ENCODE measurements at regions not wholly inside any gene's neighbourhood (a gene's known extent, or its start where the extent isn't known, plus 50 kb on each side); places are given as distances from the start of the nearest gene placed in this dataset.

GRCh38 chr12:102781117-102781516 lies 135.9 kb downstream of the PAH start:
- no peak for DNase-seq (ENCODE audit: low read depth, low spot score)

DNA sequence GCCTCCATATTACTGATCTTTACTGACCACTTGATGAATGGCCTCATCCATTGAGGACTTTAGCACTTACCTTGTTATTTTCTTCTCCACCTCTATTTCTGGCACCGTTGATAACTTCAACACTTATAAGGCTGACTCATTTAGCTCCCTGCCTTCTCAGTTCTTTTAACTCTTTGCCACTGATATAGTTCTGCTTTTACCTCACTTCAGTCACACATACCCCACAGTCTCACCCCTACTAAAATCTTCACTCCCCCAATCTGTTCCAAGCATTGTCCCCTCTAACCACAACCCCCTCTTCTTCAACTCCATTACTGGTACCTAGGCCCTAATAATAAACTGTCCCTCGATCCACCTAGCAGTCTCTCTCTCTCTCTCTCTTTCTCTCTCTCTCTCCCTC lies 141.0 kb downstream of the PAH start:
- no peak for DNase-seq (ENCODE audit: low read depth, low spot score)

DNA sequence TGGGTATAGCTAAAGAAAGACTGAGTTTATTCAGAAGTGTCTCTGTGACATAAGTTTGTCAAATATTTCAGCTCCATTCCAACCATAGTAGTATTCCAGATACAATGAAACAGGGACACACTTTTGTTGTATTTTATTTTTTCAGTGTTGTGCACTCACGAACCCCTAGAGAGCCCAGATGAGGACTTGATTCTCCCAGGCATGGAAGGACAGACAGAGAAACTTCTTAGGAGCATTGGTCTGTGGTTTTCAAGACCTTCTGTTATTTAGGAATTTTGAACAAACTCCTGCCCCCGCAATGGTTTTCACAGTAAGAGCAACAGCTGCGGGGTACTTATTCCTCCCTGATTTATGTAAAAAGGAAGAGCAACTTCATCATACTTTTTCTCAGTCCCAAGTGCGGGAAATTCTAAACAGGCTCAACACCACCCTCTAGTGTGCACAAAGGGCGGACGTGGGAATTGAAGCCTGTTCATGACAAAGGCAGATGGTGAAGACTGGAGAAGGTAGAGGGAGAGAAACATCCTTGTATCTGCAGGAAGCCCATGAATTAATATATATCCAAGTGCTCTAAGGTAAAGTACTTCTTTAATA lies 147.6 kb downstream of the PAH start:
- peak; percentile 65 for DNase-seq (ENCODE audit: low read depth, low spot score)

DNA sequence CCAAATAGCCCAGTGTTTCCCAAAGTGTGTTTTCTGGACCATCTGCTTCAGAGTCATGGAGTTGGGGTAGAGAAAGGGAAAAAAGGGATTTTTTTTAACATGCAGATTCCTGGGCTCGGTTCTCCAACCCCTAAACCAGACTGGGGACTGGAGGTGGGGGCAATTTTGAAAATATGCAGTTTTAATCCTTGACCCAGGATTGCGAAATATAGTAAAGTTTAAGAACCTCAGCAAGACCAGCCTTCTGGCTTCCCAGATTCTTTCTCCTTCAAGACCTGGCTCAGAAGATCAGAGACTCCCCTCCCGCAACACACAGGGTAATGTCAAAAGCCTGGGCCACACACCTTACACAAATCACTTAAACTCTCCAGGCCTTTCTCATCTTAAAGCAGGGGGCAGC lies 150.1 kb downstream of the PAH start:
- no peak for DNase-seq (ENCODE audit: low read depth, low spot score)

DNA sequence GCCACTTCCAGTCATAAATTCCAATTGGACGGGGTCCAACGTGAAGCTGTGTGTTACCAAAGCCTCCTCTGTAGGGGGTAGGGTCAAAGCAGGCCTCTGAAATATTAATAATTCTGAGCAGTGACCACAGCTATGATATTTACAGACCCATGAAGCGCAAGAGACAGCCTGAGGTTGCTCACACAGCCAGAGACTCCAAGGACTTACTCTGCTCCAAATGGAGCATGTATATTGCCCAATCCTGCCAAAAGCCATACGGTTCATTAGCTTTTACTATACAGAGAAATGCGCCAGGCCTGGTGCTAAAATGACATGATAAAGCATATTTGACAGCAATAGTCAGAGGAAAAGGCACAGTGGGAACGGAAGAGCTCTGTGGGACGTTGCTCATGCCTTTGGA lies 151.3 kb downstream of the PAH start:
- DNase-seq (ENCODE audit: low read depth, low spot score), result peak; percentile 49

GRCh38 chr12:102763471-102763870 lies 153.6 kb downstream of the PAH start:
- no peak for DNase-seq (ENCODE audit: low read depth, low spot score)

GRCh38 chr12:102763061-102763460 lies 154.0 kb downstream of the PAH start:
- DNase-seq (ENCODE audit: low read depth, low spot score), result no peak

DNA sequence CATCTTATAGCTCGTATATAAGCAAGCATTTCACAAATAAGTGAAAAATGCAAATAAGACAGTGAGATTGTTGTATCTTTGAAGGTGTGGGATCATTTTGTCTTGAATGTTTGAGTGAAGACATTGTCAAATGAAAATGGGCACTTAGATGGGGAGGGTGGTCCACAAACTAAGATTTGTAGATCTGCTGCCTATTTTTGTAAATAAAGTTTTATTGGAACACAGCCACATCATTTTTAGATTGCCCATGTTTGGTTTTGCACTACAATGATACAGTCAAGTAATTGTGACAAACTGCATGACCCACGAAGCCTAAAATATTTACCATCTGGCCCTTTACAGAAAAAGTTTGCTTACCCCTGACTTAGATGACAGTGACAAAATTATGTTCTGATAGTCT lies 156.7 kb downstream of the PAH start:
- DNase-seq (ENCODE audit: low read depth, low spot score), result no peak

GRCh38 chr12:102759466-102759865 lies 157.6 kb downstream of the PAH start:
- no peak for DNase-seq (ENCODE audit: low read depth, low spot score)

DNA sequence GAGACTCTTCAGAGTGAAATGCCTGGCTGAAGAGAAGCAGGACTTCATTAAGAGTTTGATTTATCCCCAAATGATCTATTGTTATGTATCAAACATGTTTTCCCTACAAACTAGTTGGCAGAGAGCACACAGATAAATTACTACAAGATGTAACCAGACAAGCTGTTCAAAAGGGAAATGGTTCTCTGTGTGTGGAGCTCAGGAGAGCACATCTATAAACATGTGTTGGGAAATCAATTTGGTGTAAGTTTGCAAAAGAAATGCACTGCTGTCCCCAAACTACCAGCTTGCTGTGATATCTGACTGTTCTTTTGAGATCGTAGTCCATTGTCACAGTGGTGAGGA lies 159.2 kb downstream of the PAH start:
- no peak for DNase-seq (ENCODE audit: low read depth, low spot score)

GRCh38 chr12:102757154-102757881 lies 159.7 kb downstream of the PAH start:
- DNase-seq (ENCODE audit: low read depth, low spot score), result no peak

DNA sequence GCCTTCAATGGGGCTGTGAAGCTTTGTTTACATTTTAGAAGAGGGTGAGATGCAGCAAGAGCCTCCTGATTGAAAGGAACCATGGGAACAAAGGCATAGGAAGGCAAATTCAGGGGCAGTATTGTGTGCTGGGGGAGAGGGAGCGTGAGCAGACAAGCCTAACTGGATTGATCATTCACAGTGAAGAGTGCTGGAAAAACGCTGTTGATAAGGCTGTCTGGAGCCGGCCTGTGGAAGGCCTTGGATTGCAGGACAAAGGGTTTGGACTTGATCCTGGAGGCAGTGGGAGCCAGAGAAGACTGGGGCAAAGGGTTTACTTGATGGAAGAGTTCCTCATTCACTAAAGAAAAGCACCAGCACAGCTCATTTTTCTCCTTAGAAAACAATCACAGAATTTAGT lies 160.5 kb downstream of the PAH start:
- DNase-seq (ENCODE audit: low read depth, low spot score), result no peak

- DNase-seq (ENCODE audit: low read depth, low spot score), result no peak
These were observed 161.8 kb downstream of the PAH start for GRCh38 chr12:102755266-102755665.

- DNase-seq (ENCODE audit: low read depth, low spot score), result no peak
These were observed 163.2 kb downstream of the PAH start for GRCh38 chr12:102753802-102754201.

- no peak for DNase-seq (ENCODE audit: low read depth, low spot score)
These were observed 168.3 kb downstream of the PAH start for GRCh38 chr12:102748704-102749103.

- DNase-seq (ENCODE audit: low read depth, low spot score), result no peak
These were observed 170.1 kb downstream of the PAH start for GRCh38 chr12:102746963-102747362.

DNA sequence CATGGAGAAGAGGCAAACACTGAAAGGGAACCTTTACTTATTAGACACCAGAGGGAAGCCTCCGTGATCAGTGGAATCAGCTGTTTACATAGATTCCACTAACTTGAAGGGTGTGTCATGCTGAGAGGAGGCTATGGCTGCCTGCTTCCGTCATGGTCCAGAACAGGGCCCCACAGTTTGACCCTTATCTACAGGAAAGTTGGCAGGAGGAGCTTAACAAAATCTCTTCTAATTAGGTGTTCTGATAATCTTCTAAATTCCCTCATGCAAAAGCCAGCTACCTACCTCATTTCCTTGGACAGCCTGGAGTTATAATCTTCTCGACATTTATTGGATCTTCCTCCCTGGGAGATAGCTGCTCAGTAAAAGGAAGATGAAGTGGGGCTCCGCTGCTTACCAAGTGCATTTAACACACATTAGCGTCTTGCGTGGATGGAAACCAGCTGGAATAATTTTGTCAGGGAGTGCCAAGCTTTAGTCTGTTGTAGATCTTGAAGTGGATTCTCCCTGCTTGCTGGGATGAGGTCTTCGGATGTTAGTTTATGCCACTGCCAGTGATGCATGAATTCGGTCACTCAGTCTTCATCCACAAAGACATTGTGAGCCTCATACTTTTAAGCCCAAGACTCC lies 171.0 kb downstream of the PAH start:
- DNase-seq (ENCODE audit: low read depth, low spot score), result no peak

DNA sequence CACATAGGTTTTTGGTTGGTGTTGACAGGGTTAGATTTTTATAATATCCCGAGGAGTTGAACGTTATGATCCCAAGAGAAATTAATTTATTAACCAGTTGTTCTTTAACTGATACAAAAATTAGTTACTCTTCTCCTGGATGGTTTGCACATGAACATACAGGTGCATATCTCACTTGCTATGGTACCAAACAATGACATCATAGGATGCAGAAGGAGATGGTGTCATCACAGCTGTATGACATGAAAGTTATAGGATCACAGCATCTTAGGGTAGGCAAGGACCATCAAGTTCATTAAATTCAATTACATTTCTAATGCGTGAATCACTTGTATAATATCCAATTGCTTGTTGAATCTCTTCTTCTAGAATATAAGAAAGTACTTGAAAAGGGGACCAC lies 175.8 kb downstream of the PAH start:
- DNase-seq (ENCODE audit: low read depth, low spot score), result no peak

GRCh38 chr12:102740141-102740955 lies 176.7 kb downstream of the PAH start:
- no peak for DNase-seq (ENCODE audit: low read depth, low spot score)

DNA sequence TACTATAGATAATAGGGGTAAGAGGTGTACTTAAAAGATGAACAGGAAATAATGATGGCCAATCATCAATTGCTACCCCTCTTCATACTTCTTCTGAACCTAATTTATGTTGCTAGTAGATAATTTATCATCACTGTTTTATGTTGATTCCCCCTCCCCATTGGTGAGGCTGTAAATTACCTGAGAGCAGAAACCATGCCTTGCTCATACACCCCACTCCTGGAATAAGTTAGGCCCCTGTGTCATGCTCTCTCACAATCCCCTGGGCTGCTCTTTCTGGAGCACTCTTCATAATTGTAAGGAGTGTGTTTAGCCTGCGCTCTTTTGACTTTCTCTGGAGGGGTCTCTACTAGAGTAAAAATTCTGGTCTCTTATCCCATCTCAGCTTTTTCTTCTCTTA lies 180.7 kb downstream of the PAH start:
- DNase-seq (ENCODE audit: low read depth, low spot score), result no peak

GRCh38 chr12:102735104-102735503 lies 181.9 kb downstream of the PAH start:
- no peak for DNase-seq (ENCODE audit: low read depth, low spot score)

DNA sequence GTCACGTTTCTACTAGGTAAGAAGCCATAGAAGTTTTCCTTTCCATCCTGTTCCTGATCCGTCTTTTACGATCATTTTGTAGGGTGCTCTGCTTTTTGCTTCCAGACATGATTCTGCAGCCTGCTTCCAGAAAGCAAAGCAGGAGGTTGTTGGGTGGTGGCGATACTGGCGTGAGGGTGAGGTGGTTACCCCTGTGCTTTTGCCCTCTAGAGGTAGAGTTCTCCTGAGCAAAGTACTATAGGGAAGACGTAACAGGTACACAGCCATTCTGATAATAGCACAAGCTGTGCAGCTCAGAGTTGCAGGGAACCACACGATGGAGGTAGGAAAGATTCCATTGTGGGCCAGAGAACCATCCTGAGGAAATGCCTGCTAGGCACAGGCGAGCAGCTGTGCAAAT lies 186.0 kb downstream of the PAH start:
- DNase-seq (ENCODE audit: low read depth, low spot score), result no peak

Measured in smooth muscle cell of the brain vasculature (primary cell).